NB4 (cell line): ENCODE measurements at regions not wholly inside any gene's neighbourhood (a gene's known extent, or its start where the extent isn't known, plus 50 kb on each side); places are given as distances from the start of the nearest gene placed in this dataset.

Experiments
- MYC ChIP-seq: IDR thresholded peaks from 2 replicates; pipeline ENCODE4 v1.6.1; 2011; ENCODE audit warnings: low read depth, low read length
- POLR2A ChIP-seq: IDR thresholded peaks from 2 replicates; pipeline ENCODE4 v1.6.1; 2011; ENCODE audit warnings: mild to moderate bottlenecking; ENCODE audit not compliant: insufficient read length; ENCODE audit errors: extremely low read depth
- TF ChIP-seq, protein P1 (sequence below): IDR thresholded peaks from one replicate; pipeline ENCODE4 v1.5.1; 2012; ENCODE audit warnings: low read depth, low read length
- TF ChIP-seq, protein P2 (sequence below): IDR thresholded peaks from 2 replicates; pipeline ENCODE4 v1.6.1; 2011; ENCODE audit warnings: low read depth, low read length

DNA sequence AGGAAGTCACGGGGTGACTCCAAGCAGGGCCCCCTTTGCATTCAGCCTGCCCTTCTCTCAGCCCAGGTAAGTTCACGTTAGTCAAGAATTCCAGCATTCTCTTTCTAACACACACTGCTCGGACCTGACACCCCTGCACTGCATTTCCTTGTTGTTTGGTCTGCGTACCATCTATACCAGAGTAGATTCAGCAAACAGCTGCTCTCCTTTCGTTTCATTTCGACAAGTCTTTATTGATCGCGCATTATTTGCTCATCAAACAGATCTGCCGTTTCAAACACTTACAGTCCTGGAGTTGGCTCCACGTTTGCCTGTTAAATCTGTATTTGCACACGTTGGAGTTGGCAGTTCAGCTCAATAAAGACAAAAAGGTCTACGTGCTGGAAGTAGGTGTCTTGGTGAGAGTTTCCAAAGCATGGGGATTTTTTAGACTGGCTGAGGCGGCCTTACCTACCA, 495.1 kb downstream of the RPS24 start:
- no peak for TF ChIP-seq POLR2A
- TF ChIP-seq, protein P1, sequence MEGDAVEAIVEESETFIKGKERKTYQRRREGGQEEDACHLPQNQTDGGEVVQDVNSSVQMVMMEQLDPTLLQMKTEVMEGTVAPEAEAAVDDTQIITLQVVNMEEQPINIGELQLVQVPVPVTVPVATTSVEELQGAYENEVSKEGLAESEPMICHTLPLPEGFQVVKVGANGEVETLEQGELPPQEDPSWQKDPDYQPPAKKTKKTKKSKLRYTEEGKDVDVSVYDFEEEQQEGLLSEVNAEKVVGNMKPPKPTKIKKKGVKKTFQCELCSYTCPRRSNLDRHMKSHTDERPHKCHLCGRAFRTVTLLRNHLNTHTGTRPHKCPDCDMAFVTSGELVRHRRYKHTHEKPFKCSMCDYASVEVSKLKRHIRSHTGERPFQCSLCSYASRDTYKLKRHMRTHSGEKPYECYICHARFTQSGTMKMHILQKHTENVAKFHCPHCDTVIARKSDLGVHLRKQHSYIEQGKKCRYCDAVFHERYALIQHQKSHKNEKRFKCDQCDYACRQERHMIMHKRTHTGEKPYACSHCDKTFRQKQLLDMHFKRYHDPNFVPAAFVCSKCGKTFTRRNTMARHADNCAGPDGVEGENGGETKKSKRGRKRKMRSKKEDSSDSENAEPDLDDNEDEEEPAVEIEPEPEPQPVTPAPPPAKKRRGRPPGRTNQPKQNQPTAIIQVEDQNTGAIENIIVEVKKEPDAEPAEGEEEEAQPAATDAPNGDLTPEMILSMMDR = no peak
- TF ChIP-seq, protein P2, sequence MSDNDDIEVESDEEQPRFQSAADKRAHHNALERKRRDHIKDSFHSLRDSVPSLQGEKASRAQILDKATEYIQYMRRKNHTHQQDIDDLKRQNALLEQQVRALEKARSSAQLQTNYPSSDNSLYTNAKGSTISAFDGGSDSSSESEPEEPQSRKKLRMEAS = no peak
- TF ChIP-seq MYC = no peak
